ENCODE measurements at regions not wholly inside any gene's neighbourhood (a gene's known extent, or its start where the extent isn't known, plus 50 kb on each side); places are given as distances from the start of the nearest gene placed in this dataset.

- TF ChIP-seq CTCF (IDR thresholded peaks at IDR 0.05) (no peak), POLR2AphosphoS5 (IDR thresholded peaks at IDR 0.05) (no peak), POLR2A (IDR thresholded peaks at IDR 0.05) (no peak)
Observed at GRCh38 chr5:18079831-18080230, 445.6 kb downstream of the TAF11L14 start.
